ENCODE measurements at regions not wholly inside any gene's neighbourhood (a gene's known extent, or its start where the extent isn't known, plus 50 kb on each side); places are given as distances from the start of the nearest gene placed in this dataset.

- TF ChIP-seq CTCF (IDR thresholded peaks at IDR 0.05; ENCODE audit: insufficient read depth, low read length), result no peak
- no peak for TF ChIP-seq POLR2AphosphoS5 (IDR thresholded peaks at IDR 0.05; ENCODE audit: low read depth)
- no peak for TF ChIP-seq REST (IDR thresholded peaks at IDR 0.05; ENCODE audit: insufficient replicate concordance, low read depth)
Measured at GRCh38 chr10:56003555-56003954, 357.5 kb downstream of the ZWINT start.

All from HL-60 (cell line).